ENCODE measurements at regions not wholly inside any gene's neighbourhood (a gene's known extent, or its start where the extent isn't known, plus 50 kb on each side); places are given as distances from the start of the nearest gene placed in this dataset.

DNA sequence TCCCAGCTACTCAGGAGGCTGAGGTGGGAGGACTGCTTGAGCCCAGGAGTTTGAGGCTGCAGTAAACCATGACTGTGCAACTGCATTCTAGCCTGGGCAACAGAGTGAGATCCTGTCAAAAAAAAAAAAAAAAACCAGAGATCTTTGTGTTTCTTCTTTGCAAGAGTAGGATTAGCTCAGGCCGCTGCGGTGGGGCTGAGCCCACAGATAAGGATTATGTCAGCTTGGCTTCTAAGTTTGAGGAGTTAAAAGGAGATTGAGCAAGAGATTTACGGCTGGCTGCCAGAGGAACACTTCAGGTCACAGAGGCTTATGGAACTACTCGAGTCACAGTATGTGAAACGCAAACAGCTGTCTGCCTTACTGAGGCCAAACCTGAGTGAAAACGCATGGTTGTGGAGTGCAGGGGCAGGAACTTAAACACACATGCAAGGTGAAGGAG lies 146.7 kb upstream of the L3MBTL4 start:
- TF ChIP-seq POLR2AphosphoS5 (IDR thresholded peaks at IDR 0.05), result peak in 1 of 3 donors; percentile 32
- TF ChIP-seq, protein P1, sequence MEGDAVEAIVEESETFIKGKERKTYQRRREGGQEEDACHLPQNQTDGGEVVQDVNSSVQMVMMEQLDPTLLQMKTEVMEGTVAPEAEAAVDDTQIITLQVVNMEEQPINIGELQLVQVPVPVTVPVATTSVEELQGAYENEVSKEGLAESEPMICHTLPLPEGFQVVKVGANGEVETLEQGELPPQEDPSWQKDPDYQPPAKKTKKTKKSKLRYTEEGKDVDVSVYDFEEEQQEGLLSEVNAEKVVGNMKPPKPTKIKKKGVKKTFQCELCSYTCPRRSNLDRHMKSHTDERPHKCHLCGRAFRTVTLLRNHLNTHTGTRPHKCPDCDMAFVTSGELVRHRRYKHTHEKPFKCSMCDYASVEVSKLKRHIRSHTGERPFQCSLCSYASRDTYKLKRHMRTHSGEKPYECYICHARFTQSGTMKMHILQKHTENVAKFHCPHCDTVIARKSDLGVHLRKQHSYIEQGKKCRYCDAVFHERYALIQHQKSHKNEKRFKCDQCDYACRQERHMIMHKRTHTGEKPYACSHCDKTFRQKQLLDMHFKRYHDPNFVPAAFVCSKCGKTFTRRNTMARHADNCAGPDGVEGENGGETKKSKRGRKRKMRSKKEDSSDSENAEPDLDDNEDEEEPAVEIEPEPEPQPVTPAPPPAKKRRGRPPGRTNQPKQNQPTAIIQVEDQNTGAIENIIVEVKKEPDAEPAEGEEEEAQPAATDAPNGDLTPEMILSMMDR (IDR thresholded peaks at IDR 0.05), result no peak
- TF ChIP-seq POLR2A (IDR thresholded peaks at IDR 0.05), result no peak

All from breast epithelium (tissue), 3 donors.